Hindlimb muscle (tissue), 1 donor: ENCODE measurements at regions not wholly inside any gene's neighbourhood (a gene's known extent, or its start where the extent isn't known, plus 50 kb on each side); places are given as distances from the start of the nearest gene placed in this dataset.

ENCODE experiments used
- DNase-seq: peaks from one replicate; pipeline ENCODE4 v3.0.0-alpha.2; 2013

DNA sequence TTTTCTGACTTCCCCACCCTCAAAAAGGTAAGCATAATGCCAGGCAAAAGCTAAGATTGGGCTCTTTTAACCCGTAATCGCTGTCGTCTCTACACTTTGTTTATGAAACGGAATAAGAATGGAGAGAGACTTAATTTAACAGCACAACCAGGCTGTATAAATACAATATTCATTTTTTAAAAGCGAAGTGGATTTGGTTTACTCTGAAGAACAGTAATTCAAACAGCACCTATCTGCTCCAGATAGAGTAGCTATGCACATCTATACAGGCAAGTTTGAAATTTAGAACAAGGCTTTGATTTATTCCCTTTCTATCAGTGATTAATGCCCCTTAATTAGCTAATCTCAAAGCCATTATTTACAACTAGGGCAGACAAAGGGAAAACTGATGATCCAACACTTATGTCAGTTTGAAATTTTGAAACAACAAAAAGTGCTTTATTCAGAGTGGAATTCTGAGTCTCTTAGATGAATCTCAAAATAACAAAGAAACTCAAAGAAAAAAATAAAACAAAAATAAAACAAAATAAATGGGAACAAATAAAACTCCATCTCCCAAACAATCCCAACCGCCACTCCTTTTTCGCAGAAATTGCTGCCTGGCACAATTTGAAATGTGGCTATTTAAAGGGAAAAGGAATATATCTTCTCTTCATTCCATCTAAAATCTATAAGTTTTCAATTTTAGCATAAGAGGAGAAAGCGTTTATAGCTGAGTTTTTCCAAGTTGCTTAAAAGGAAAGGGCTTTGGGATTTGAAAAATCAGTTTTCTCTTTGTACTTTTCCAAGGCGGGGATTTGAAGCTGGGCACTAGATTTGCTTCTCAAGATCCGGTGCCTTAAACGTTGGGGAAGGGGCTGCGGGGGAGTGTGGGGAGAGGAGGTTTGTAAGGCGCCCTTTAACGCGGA lies 298.6 kb downstream of the PARP8 start:
- no peak for DNase-seq

DNA sequence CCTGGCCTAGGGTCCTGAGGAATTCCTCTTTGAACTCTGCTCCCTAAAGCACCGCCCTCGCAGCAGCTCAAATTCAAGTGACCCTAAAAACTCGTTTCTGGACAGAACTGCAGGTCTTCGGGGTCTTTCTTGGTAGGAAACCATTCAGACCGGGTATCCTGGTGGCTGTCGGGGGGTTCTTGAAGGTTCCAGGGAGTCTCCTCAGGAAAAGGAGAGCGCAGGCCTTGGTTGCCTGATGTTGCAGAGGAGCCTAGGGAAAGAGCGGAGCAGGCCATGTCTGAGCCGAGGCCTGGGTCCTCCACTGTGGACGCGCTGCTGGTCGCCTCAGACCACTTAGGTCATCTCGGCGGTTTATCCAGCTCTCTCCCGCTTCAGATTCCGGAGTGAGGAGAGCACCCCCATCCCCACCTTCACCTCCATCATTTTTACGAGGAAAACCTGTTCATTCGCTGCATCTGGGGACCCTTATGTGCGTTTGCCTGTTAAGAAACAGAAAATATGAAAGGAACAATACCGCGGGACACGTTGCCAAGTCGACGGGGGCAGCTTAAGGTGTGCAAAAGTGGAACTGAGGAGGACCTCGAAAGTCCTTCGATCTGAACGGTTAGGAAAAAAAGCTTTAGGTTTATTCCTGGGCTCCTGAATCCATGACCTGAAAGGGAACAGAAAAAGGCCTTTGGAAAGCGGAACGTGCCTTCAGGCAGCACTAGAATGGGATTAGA lies 299.4 kb downstream of the PARP8 start:
- no peak for DNase-seq

GRCh38 chr5:50967009-50967562 lies 300.6 kb downstream of the PARP8 start:
- DNase-seq, result no peak

- no peak for DNase-seq
These were observed 301.3 kb downstream of the PARP8 start for GRCh38 chr5:50967563-50968355.

DNA sequence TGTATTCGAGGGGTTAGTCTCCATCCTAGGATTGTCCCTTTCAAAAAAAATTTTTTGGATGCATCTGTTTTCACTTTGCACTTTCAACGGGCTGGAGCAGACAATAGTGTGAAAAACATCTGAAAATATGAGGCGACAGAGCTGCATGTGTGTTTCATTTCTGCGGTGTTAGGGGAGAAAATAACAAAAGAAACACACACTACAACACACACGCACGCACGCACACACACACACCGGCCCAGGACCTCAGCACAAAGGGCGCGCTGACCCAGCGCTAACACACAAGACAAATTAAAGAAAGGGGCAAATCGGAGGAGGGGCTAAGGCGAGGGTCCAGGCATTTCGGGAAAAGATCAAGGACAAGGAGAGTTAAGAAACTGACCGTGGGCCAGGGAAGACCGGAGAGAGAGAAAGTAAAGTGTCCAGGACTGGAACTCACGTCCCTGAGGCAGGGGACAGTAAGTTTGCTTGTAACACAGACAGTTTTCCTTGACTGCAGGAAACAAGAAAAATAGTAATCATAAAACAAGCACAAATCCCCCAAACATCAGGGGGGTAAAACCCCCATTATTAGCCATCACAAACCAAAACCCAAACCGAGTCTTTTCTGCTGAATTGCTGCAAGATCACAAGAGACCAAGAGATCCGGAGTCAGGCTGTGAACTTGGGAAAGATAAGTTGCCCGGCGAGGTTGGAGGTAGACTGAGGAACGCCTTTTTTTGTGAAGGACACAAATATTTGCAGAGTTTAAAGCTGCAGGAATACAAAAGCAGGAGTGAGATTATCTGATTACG lies 302.1 kb downstream of the PARP8 start:
- no peak for DNase-seq

DNA sequence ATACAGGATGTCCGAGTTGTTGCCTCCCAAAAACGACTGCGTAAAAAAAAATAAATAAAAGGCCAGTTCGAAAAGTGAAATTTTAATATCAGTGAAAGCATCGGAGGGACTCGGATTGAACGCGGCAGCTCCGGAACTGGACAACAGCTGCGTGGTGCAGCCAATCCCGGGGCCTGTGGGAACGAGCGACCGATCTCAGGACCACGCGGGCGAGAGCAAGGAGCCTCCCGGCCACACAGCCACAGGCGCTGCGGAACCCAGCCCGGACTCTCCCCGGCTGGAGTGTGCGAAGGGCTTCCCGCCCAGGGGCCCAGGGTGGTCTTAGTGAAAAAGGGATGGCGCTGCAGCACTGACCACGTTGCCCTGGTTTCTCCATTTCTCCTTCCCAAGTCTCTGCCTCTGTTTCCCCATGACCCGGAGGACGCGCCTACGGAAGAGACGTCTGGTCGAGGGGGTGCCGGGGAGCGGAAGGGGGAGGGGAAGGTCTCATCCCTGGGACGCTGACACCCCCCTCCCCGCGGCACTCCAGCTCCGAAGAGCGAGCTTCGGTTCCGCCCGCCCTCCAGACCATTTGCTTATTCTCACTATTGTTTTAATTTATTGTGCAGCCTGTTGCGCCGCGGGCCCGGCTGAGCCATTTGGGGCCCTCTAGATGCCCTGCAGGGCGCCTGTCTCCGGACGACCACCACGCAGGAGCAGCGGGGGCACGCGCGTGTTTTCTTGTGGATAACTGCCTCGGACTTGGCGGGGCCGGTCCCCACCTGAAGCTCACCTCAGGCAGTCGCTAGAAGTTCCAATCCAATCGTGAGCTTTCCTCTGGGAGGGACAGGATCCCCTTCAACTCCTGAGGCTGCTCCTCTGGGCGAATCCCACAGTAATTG lies 303.0 kb downstream of the PARP8 start:
- no peak for DNase-seq

DNA sequence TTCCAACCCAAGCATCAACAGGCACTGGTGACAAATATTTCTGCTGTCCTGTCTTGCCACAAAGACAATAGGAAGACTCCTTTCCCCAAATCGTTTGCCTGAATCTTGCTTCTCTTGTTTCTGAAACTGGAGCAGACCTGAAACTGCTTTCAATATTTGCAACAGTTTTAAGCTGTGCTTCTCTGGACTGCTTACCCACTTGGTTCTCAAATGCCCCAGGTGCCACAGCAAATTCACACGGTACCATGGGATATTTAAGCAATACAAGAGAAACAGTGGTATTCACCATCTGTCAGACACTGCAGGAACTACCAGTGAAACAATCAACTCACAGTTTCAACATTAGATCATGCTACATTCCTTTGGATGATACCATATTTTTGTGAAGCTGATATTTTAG lies 309.4 kb downstream of the PARP8 start:
- no peak for DNase-seq

GRCh38 chr5:50978924-50979323 lies 312.5 kb downstream of the PARP8 start:
- DNase-seq, result no peak

DNA sequence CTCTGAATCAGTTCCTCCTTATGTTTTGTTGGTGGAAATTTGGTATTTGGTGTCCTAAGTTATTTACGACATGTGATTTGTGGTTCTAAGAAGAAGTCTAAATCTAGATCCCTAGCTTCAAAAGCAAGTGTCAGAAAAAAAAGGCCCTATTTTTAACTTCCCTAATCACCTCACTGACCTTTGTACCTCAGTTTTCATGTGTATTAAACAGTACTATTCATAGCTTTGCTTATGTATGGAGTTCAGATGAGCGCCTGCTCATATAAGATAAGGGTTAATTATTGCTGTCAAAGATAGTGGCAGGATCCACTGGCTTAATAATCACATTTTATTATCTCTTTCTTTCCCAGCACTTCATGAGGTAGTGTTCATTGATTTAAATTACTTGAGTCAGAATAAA lies 318.2 kb downstream of the PARP8 start:
- DNase-seq, result no peak

- no peak for DNase-seq
These were observed 324.0 kb downstream of the PARP8 start for GRCh38 chr5:50990296-50990924.

DNA sequence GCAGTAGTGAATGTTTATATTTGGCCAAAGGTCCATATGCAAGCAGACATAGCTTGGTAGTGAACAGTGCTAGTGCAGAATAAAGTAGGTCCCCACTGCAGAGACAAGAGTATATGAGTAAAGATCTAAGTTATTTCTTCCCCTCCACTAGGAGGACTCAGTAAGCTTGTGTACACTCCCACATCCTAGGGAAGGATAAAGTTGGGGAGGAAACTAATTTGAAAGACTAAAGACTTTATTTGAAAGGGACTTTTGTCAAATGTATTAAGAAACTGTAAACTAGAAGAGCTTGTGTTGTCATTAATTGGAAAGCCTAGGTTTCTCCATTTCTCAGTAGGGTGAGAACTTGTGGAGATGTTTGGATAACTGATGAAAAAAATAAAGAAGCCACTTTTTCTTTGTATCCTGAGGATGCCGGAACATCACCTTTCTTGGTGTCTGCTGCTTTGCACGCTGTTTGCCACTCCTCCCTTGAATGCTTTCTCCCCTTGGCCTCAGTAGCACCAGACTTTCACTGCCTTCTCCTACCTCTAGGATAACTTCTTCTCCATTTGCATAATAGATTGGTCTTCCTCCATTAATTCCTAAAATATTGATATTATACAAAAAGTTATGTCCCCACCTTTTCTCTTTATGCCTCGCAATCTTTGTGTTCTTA lies 329.0 kb downstream of the PARP8 start:
- DNase-seq, result no peak

- no peak for DNase-seq
These were observed 334.9 kb downstream of the PARP8 start for GRCh38 chr5:51001227-51001923.

DNA sequence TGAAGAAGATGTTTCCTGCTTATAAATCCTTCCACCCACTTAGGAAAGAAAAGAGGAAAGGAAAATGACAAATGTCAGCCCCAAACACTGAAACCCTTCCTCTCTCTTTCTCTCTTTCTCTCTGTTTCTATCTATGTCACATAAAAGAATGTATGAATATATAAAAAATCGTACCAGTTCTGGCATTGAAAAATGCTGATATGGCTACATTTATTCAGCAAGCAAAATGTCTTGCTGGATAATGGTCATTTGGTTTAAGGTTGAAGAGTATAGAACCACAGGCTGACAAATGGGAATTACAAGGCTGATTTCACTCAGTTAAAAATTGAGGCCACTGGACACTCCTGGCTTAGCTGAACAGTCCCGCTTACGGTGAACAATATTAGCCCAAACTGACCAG lies 335.9 kb downstream of the PARP8 start:
- no peak for DNase-seq

- DNase-seq, result no peak
These were observed 346.6 kb downstream of the PARP8 start for GRCh38 chr5:51013036-51013435.

DNA sequence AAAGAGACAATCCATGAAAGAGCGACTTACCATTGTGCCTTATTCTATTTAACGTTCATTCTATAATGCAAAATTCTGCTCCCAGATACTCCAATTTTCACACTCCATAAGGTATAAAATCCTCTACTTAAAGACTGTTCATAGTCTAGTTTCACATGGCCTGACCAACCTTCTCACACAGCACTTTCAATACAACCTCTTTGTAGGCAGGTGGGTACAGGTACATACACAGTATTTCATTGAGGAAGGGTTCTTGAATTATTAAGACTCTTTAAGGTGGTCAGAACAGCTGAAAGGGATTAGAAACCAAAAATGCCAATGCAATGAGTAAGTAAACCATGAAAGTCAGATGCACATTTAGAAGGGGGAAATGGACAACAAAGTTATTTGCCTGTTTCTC lies 352.0 kb downstream of the PARP8 start:
- DNase-seq, result no peak

- DNase-seq, result no peak
These were observed 357.8 kb downstream of the PARP8 start for GRCh38 chr5:51024263-51024662.

DNA sequence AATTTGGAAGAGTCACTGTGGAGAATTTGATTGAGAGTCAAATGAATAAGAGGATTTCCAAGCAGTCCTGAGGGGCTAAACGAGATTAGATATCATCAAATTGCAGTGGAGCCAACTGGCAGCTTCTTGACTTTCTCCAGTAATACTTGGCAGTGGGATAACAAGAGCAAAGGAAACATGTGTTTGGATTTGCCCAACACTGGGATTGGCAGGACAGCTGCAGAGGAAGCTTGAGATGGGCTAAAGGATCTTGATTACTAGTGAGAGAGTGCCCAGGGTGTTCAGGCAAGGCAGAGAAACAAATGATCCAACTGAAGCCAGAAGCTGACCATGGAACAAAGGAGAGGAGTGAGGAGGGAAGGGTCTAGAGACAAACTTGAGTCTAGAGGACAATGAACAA lies 356.0 kb upstream of the ISL1 start:
- no peak for DNase-seq

DNA sequence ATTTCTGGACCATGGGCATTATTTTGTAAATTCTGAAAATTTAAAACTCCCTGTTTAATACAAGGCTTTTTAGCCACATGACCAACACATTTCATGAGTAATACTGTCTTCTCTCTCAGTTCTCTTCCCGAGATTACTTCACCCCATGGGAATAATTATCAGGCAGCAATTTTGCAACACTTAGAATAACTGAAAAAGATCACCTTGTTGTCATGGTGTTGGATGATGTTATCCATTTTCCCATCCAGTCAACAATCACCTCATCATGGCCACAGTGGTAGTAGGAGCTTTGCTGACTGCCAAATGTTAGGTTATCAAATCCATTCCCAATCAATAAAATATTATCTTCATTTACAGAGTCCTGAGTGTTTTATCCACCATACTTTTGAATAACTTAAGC lies 354.9 kb upstream of the ISL1 start:
- DNase-seq, result no peak

DNA sequence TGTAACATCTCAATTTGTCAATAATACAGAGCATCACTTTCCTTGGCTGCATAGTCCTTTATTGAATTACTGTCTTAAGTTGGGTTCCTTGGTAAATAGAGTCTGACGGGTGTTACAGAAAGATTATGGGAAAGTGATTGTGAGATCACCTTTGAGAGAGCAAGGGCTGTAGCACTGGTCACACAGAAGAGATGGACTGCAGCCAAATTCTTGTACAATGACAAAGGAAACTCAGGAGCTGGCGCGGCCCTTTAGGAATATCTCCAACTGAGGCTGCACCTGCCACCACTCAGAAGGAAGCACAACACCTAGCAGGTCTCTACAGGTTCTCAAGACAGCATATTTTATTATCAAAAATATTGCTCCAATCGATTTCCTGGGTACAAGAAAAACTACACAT lies 350.0 kb upstream of the ISL1 start:
- no peak for DNase-seq
